GM06990 (cell line): ENCODE measurements at regions not wholly inside any gene's neighbourhood (a gene's known extent, or its start where the extent isn't known, plus 50 kb on each side); places are given as distances from the start of the nearest gene placed in this dataset.

Experiments
- DNase-seq: peaks from one replicate; pipeline ENCODE4 v3.0.0-alpha.2; 2011; ENCODE audit not compliant: insufficient read length; ENCODE audit errors: extremely low read depth
- H3K27me3 ChIP-seq: replicated peaks from 2 replicates; pipeline ENCODE4 v1.6.0; 2011; ENCODE audit warnings: low read length; ENCODE audit not compliant: control insufficient read depth, insufficient read depth
- H3K36me3 ChIP-seq: 2 replicates; pipeline ENCODE4 v1.5.1; 2011; ENCODE audit warnings: low read length; ENCODE audit not compliant: control insufficient read depth, insufficient read depth
- H3K4me3 ChIP-seq: replicated peaks from 2 replicates; pipeline ENCODE4 v1.5.1; 2011; ENCODE audit warnings: low read depth, mild to moderate bottlenecking, control low read depth, low read length
- TF ChIP-seq, protein P1 (sequence below): IDR thresholded peaks from 2 replicates; pipeline ENCODE4 v1.5.1; 2011; ENCODE audit warnings: low read length, control low read depth, mild to moderate bottlenecking, inconsistent platforms; ENCODE audit not compliant: insufficient read depth, poor library complexity, severe bottlenecking

DNA sequence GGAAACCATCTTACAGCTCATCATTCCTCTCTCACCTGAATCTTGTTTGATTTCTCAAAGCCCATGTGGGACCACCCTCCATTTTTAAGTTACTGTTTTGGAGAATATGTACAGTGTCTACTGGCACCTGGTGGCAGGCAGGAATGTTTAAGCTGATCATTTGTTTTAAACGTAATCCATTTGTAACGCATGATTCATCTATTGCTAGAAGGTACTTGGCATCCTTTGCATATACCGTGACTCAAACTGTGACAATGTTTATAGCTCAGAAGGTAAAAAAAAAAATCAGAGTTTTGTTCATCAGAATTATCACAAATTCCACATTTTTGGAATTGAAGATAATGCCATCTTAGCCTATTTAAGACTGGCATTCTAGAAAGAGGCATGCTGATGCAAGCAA is 1007.5 kb upstream of the EEF2KMT start:
- no peaks in the 10 kb centered on the region for H3K36me3 ChIP-seq
- DNase-seq = no peak
- TF ChIP-seq, protein P1, sequence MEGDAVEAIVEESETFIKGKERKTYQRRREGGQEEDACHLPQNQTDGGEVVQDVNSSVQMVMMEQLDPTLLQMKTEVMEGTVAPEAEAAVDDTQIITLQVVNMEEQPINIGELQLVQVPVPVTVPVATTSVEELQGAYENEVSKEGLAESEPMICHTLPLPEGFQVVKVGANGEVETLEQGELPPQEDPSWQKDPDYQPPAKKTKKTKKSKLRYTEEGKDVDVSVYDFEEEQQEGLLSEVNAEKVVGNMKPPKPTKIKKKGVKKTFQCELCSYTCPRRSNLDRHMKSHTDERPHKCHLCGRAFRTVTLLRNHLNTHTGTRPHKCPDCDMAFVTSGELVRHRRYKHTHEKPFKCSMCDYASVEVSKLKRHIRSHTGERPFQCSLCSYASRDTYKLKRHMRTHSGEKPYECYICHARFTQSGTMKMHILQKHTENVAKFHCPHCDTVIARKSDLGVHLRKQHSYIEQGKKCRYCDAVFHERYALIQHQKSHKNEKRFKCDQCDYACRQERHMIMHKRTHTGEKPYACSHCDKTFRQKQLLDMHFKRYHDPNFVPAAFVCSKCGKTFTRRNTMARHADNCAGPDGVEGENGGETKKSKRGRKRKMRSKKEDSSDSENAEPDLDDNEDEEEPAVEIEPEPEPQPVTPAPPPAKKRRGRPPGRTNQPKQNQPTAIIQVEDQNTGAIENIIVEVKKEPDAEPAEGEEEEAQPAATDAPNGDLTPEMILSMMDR = no peak
- no peak overlapping the region for H3K4me3 ChIP-seq
- no peaks in the 10 kb centered on the region for H3K27me3 ChIP-seq

DNA sequence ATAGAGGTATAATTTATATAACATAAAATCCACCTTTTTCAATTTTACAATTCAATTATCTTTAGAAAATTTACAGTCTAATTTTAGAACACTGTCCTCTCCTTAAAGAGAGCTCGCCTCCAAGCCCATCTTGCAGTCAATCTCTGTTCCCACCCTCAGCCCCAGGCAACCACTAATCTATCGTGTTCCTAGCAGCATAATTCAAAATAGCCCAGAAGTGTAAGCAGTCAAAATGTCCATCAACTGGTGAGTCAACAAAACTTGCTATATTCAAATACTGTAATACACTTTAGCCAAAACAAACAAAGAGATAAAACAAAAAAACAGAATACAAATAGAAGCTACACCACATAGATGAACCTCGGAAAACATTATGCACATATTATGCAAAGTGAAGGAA is 1006.8 kb upstream of the EEF2KMT start:
- no peak overlapping the region for H3K4me3 ChIP-seq
- H3K36me3 ChIP-seq = no peaks in the 10 kb centered on the region
- no peaks in the 10 kb centered on the region for H3K27me3 ChIP-seq
- DNase-seq = no peak
- TF ChIP-seq, protein P1 = no peak

DNA sequence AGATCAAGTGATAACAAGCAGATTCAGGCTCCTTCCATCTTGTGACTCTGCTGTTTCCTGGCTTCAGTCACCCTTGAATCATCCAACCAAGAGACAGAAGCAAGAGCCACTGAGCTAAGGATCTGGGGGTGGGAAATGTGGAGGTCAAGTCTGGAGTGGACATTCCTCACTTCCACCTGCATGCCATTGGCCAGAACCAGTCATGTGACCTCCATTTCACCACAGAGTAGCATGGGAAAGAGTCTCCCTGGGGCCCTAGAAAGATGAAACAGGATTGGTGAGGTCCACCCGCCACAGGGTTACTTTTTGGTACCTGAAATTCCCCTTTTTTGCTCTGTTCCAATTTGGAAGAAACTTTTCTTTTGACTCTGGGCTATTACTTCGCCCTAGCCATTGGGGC is 1006.0 kb upstream of the EEF2KMT start:
- Histone ChIP-seq H3K27me3 (no peaks in the 10 kb centered on the region), H3K4me3 (no peak overlapping the region), H3K36me3 (no peaks in the 10 kb centered on the region)
- TF ChIP-seq, protein P1 = no peak
- DNase-seq = no peak

DNA sequence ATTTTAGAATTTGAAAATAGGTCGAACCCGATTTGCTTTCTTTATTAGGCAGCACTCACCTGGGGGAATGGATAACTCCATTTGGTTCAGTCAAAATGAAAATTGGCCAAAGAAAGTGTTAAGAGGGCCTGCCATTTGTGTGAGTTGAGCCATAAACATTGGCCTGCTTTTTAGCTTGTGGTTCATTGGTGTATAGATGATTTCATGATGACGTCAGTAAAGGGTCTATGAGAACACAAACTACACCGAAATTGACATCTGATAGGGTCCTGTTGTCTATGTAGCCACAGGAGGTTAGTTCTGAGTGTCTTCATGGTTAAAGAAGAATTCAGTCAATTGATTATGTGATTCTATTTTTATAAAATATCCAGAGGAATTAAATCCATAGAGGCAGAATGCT is 1001.5 kb upstream of the EEF2KMT start:
- TF ChIP-seq, protein P1 = no peak
- no peak for DNase-seq
- no peaks in the 10 kb centered on the region for H3K27me3 ChIP-seq
- no peak overlapping the region for H3K4me3 ChIP-seq
- H3K36me3 ChIP-seq = no peaks in the 10 kb centered on the region

DNA sequence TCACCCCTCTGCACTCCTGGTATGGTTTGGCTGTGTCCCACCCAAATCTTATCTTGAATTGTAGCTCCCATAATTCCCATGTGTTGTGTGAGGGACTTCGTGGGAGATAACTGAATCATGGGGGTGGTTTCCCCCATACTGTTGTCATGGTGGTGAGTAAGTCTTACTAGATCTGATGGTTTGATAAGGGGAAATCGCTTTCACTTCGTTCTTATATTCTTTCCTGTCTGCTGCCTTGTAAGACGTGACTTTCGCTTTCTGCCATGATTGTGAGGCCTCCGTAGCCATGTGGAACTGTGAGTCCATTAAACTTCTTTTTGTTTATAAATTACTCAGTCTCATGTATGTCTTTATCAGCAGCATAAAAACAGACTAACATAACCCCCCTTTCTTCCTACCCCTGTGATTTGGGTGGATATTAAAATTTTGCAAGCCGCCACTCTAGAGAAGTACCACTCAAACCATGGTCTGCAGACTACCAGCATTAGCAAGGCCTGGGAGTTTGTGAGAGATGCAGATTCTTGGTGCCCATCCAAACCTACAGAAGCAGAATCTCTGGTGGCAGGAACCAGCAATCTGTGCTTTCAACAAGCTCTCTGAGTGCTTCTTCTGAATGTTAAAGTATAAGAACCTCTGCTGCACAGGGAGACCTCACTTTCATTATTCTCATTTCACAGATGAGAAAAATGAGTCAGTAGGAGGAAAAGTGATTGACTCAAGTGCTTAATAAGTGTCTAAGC is 999.5 kb upstream of the EEF2KMT start:
- DNase-seq = no peak
- Histone ChIP-seq H3K27me3 (no peaks in the 10 kb centered on the region), H3K36me3 (no peaks in the 10 kb centered on the region), H3K4me3 (no peak overlapping the region)
- TF ChIP-seq, protein P1 = no peak

DNA sequence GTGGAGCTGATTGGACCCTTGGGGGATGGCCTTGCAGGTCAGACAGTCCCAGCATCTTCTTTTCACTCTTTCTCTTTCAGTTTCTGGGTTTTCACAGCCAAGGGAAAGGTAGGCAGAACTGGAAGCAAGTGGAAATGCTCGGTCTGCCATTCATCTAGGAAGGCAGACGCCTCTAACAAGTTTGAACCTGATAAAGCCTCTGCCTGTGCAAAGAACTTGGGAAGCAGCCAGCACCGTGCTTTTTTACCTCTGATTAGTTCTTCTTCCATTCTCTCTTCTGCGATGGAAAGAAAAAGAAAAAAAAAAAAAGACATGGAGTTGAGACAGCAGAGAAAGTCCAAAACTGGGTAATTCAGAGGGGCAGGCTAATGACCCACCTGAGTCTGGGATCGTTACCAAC is 997.8 kb upstream of the EEF2KMT start:
- no peak for DNase-seq
- Histone ChIP-seq H3K4me3 (no peak overlapping the region), H3K36me3 (no peaks in the 10 kb centered on the region), H3K27me3 (no peaks in the 10 kb centered on the region)
- TF ChIP-seq, protein P1 = no peak
